Parathyroid adenoma (tissue), 2 donors: ENCODE measurements at regions not wholly inside any gene's neighbourhood (a gene's known extent, or its start where the extent isn't known, plus 50 kb on each side); places are given as distances from the start of the nearest gene placed in this dataset.
"Not testable (repeated sequence)": the region's sequence is repeated elsewhere in the genome, so short reads cannot be mapped to it uniquely, and the experiment has no call there.

Experiments used
- H2AFZ ChIP-seq: fragments of 300-600 bp; sonication (generic); one replicate; pipeline ENCODE4 v1.7.0; 2017; ENCODE audit warnings: antibody characterized with exemption, mild to moderate bottlenecking
- H3K27ac ChIP-seq: fragments of 300-600 bp; sonication (generic); one replicate; pipeline ENCODE4 v1.7.0; 2017
- H3K27me3 ChIP-seq: fragments of 300-600 bp; sonication (generic); one replicate; pipeline ENCODE4 v1.7.0; 2017; ENCODE audit warnings: low read length; ENCODE audit not compliant: control insufficient read depth, insufficient read depth
- H3K36me3 ChIP-seq: fragments of 300-600 bp; sonication (generic); one replicate; pipeline ENCODE4 v1.7.0; 2017; ENCODE audit warnings: low read length; ENCODE audit not compliant: control insufficient read depth, insufficient read depth
- H3K4me1 ChIP-seq: fragments of 300-600 bp; sonication (generic); one replicate; pipeline ENCODE4 v1.7.0; 2017; ENCODE audit warnings: control low read depth
- H3K4me2 ChIP-seq: fragments of 300-600 bp; sonication (generic); one replicate; pipeline ENCODE4 v1.7.0; 2017; ENCODE audit warnings: low read length
- H3K4me3 ChIP-seq: fragments of 300-600 bp; sonication (generic); one replicate; pipeline ENCODE4 v1.7.0; 2017; ENCODE audit warnings: low read depth, low read length
- H3K79me2 ChIP-seq: fragments of 300-600 bp; sonication (generic); one replicate; pipeline ENCODE4 v1.7.0; 2017; ENCODE audit warnings: control low read depth
- H3K9ac ChIP-seq: fragments of 300-600 bp; sonication (generic); one replicate; pipeline ENCODE4 v1.7.0; 2017; ENCODE audit warnings: mild to moderate bottlenecking
- H3K9me3 ChIP-seq: fragments of 300-600 bp; sonication (generic); one replicate; pipeline ENCODE4 v1.7.0; 2017; ENCODE audit warnings: low read length; ENCODE audit not compliant: control insufficient read depth
- CTCF ChIP-seq: fragments of 300-600 bp; sonication (generic); IDR thresholded peaks from one replicate; pipeline ENCODE4 v1.7.0; 2017; ENCODE audit warnings: antibody characterized with exemption, mild to moderate bottlenecking
- donor health status: primary hyperparathyroidism.

GRCh38 chr13:97761796-97762540 lies 191.5 kb upstream of the IPO5 start:
- Histone ChIP-seq H3K36me3 (no peaks in the 10 kb centered on the region), H3K27ac (no peak overlapping the region), H3K4me2 (no peak overlapping the region), H2AFZ (no peak overlapping the region), H3K4me3 (no peak overlapping the region), H3K4me1 (no peaks in the 10 kb centered on the region), H3K79me2 (no peaks in the 10 kb centered on the region), H3K27me3 (no peaks in the 10 kb centered on the region), H3K9me3 (no peaks in the 10 kb centered on the region), H3K9ac (no peak overlapping the region)
- no peak for TF ChIP-seq CTCF

GRCh38 chr13:97766749-97767148 lies 186.7 kb upstream of the IPO5 start:
- Histone ChIP-seq H3K4me1 (no peaks in the 10 kb centered on the region), H3K27ac (no peak overlapping the region), H3K36me3 (no peaks in the 10 kb centered on the region), H2AFZ (no peak overlapping the region), H3K9me3 (no peaks in the 10 kb centered on the region), H3K79me2 (no peaks in the 10 kb centered on the region), H3K27me3 (no peaks in the 10 kb centered on the region), H3K4me3 (no peak overlapping the region), H3K9ac (no peak overlapping the region), H3K4me2 (no peak overlapping the region)
- TF ChIP-seq CTCF = no peak

- H3K27me3 ChIP-seq = no peaks in the 10 kb centered on the region
- no peaks in the 10 kb centered on the region for H3K9me3 ChIP-seq
- H3K4me1 ChIP-seq = no peaks in the 10 kb centered on the region
- H3K36me3 ChIP-seq = no peaks in the 10 kb centered on the region
- no peak overlapping the region for H3K27ac ChIP-seq
- no peak overlapping the region for H3K4me3 ChIP-seq
- TF ChIP-seq CTCF = no peak
- H3K79me2 ChIP-seq = no peaks in the 10 kb centered on the region
- no peak overlapping the region for H3K4me2 ChIP-seq
- H2AFZ ChIP-seq = no peak overlapping the region
- H3K9ac ChIP-seq = no peak overlapping the region
Measured at GRCh38 chr13:97768134-97768533, 185.3 kb upstream of the IPO5 start.

- not testable (repeated sequence) for H3K4me1 ChIP-seq, H3K27ac ChIP-seq, H3K9ac ChIP-seq, H2AFZ ChIP-seq, H3K9me3 ChIP-seq, H3K27me3 ChIP-seq, H3K79me2 ChIP-seq, H3K4me3 ChIP-seq, H3K4me2 ChIP-seq, H3K36me3 ChIP-seq
Measured at GRCh38 chr13:97770231-97770630, 183.2 kb upstream of the IPO5 start.

GRCh38 chr13:97772466-97772865 lies 181.0 kb upstream of the IPO5 start:
- H3K36me3 ChIP-seq, H3K27ac ChIP-seq, H3K9ac ChIP-seq, H3K4me1 ChIP-seq, H3K4me3 ChIP-seq, H3K9me3 ChIP-seq, H3K4me2 ChIP-seq, H3K27me3 ChIP-seq, H2AFZ ChIP-seq, H3K79me2 ChIP-seq: not testable (repeated sequence)

GRCh38 chr13:97774391-97775100 lies 178.9 kb upstream of the IPO5 start:
- H3K9me3 ChIP-seq, H3K79me2 ChIP-seq, H3K36me3 ChIP-seq, H3K4me3 ChIP-seq, H3K27me3 ChIP-seq, H3K4me2 ChIP-seq, H3K9ac ChIP-seq, H3K27ac ChIP-seq, H3K4me1 ChIP-seq, H2AFZ ChIP-seq: not testable (repeated sequence)
